Activated CD4-positive, alpha-beta T cell treated with anti-CD3 and anti-CD28 coated beads, Interleukin-2, amount 10 ng/mL, durations not matched to agents 7 days and 5 days (primary cell): ENCODE measurements at regions not wholly inside any gene's neighbourhood (a gene's known extent, or its start where the extent isn't known, plus 50 kb on each side); places are given as distances from the start of the nearest gene placed in this dataset.

Experiments
- CTCF ChIA-PET: fragments of 350-600 bp; sonication (Branson Sonifier 250); formaldehyde crosslinking; loops from one replicate; lab custom pipeline; 2021; ENCODE audit warnings: antibody characterized with exemption; lab: Charles Lee
- POLR2A ChIA-PET: fragments of 350-600 bp; sonication (Branson Sonifier 250); formaldehyde crosslinking; loops from one replicate; lab custom pipeline; 2021; ENCODE audit warnings: antibody characterized with exemption; lab: Charles Lee
- DNase-seq: peaks from one replicate; pipeline ENCODE4 v3.0.0-alpha.2; 2020
- H3K27ac Mint-ChIP-seq: one replicate; pipeline ENCODE4 v1.8.0; 2021; ENCODE audit warnings: mild to moderate bottlenecking, moderate library complexity, mixed read lengths
- H3K27me3 Mint-ChIP-seq: one replicate; pipeline ENCODE4 v1.8.0; 2021; ENCODE audit warnings: mixed read lengths
- H3K36me3 Mint-ChIP-seq: one replicate; pipeline ENCODE4 v1.8.0; 2021; ENCODE audit warnings: low read depth, mixed read lengths
- H3K4me1 Mint-ChIP-seq: one replicate; pipeline ENCODE4 v1.8.0; 2021; ENCODE audit warnings: mixed read lengths
- H3K4me3 Mint-ChIP-seq: one replicate; pipeline ENCODE4 v1.8.0; 2021; ENCODE audit warnings: mild to moderate bottlenecking, moderate library complexity, mixed read lengths
- H3K9me3 Mint-ChIP-seq: one replicate; pipeline ENCODE4 v1.8.0; 2021; ENCODE audit warnings: mixed read lengths

DNA sequence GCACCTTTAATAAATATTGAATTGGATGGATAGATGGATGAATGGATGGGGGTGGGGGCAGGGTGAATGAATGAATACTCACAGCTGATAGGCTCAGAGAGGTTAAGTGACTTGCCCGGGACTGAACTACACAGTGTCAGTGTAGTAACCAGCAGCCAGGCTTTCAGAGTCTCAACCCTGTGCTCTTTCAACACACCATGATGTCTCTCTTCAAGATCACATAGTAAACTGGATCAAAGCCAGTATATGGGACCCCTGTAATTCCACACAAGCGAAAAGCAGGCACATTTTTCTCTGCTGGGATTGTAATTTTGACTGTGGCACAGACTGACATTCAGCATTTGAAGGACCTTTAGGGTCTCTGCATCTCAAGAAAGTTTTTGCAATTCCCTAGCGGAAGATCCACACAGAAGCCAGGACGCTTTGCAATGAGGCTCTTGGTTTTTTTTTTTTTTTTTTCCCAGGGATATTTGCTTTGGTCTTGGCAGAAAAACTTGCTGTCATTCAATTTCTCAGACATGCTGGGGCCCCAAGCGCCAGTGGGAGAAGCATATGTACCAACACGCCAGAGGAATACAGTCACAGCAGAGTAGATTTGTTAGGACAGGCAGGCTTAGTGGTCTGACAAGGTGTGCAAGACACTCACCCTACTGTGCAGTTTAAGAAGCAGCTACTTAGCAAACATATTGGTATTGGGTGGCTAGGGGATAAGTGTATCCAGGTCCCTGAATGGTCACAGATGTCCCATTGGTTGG lies 213.1 kb upstream of the CAMK1G start:
- Mint-ChIP-seq H3K27ac (no peak overlapping the region), H3K27me3 (peaks cover 11% of the 10 kb centered on the region), H3K36me3 (no peaks in the 10 kb centered on the region), H3K4me3 (no peak overlapping the region), H3K9me3 (no peaks in the 10 kb centered on the region), H3K4me1 (no peaks in the 10 kb centered on the region)
- ChIA-PET POLR2A (no interaction called here), CTCF (no interaction called here)
- DNase-seq: no peak

DNA sequence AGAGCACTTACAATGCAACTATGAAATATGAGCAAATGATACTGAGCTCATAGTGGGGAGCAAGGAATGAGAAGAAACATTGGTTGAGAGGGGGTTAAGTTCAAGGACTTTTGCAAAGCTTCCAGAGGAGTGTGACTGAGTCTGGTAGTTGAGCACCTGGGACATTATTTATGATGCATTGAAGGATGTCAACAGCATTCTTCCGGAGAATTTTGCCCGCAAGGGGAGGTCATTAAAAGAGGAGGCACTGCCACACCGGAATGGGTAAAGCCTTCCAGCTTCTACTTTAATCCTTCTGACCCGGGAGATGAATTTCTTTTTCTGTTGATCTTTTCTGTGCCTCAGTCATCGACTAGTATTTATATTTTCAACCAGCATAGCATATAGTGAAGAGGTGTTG lies 208.4 kb upstream of the CAMK1G start:
- H3K4me3 Mint-ChIP-seq: no peak overlapping the region
- ChIA-PET POLR2A (no interaction called here), CTCF (interaction anchor here (0.6 kb wide), 1 partner anchor 1254 kb away, joined by 4 read pairs; no protein-coding TSS in a partner anchor)
- peaks cover 10% of the 10 kb centered on the region for H3K27me3 Mint-ChIP-seq
- no peaks in the 10 kb centered on the region for H3K36me3 Mint-ChIP-seq
- DNase-seq: no peak
- H3K27ac Mint-ChIP-seq: no peak overlapping the region
- H3K4me1 Mint-ChIP-seq: no peaks in the 10 kb centered on the region
- no peaks in the 10 kb centered on the region for H3K9me3 Mint-ChIP-seq

DNA sequence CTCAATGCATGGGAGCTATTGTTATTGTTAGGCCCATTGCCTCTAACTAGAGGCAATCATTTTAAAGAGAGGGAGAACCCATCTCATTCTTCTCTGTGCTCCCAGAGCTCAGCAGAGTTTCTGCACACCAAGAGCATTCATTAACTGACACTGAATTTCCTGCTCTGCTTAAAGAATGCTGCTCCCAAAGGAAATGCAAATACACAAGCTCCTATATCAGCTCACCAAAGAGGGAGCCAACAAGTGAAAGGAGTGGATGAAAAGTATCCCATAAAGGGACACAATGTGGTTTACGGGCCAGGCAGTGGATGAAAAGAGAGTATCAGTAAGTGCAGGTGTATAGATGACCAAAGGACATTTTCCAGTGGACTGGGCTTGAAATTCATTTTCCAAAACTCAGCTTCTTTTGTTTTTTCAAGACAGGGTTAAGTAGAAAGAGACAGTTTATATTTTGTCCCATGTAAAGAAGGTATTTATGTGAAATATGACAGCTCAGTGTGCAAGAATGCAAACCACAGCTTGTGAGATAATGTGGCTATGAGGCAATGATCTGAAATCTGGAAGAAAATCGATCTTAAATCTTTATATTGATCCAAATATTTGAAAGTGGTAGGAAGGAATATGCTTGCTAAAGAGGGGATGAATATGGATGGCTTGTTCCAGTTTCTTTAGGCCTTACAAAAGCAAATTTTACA lies 207.7 kb upstream of the CAMK1G start:
- peaks cover 15% of the 10 kb centered on the region for H3K27me3 Mint-ChIP-seq
- no peak overlapping the region for H3K4me3 Mint-ChIP-seq
- no peak overlapping the region for H3K27ac Mint-ChIP-seq
- POLR2A ChIA-PET: no interaction called here
- H3K36me3 Mint-ChIP-seq: no peaks in the 10 kb centered on the region
- H3K4me1 Mint-ChIP-seq: no peaks in the 10 kb centered on the region
- CTCF ChIA-PET: interaction anchor here (0.6 kb wide), 1 partner anchor 780 kb away, joined by 3 read pairs; no protein-coding TSS in a partner anchor
- no peaks in the 10 kb centered on the region for H3K9me3 Mint-ChIP-seq
- DNase-seq: no peak

DNA sequence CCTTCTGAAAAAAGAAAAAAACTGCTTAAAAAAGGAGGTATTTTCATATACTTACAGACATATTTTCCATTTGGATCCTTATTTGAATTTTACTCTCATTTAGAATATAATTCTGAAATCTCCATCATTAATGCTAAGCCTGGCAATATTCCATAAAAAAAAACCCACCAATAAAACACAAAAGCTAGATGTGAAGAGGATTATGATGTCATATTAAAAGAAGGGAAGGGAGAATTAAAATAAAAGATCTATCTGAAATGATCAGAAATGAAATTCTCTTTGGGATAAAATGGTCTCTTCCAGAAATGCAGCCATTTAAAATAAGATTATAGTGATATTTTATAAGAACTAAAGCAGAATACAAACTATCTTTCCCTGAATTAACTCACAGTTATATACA lies 206.7 kb upstream of the CAMK1G start:
- no peaks in the 10 kb centered on the region for H3K9me3 Mint-ChIP-seq
- POLR2A ChIA-PET: no interaction called here

DNA sequence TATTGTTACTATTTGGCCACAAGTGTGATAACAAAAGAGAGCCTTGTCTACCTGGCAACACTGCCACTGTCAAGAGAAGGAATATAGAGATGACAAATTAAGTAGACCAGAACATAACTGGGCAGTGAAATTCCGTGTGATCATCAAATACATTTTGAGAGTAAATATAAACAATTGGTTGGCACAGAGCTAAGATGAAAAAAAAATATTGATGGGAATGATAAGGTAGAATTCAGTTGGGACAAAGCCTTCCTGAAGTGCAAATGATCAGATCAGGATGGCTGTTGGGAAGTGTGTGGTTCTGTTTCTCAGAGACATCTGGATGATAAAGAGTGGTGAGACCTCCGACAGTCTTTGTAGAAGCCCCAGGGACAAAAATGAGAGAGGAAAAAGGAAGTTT lies 205.5 kb upstream of the CAMK1G start:
- peaks cover 15% of the 10 kb centered on the region for H3K27me3 Mint-ChIP-seq
- ChIA-PET POLR2A (no interaction called here), CTCF (no interaction called here)
- no peaks in the 10 kb centered on the region for H3K9me3 Mint-ChIP-seq
- no peak overlapping the region for H3K27ac Mint-ChIP-seq
- no peaks in the 10 kb centered on the region for H3K36me3 Mint-ChIP-seq
- DNase-seq: no peak
- no peaks in the 10 kb centered on the region for H3K4me1 Mint-ChIP-seq
- no peak overlapping the region for H3K4me3 Mint-ChIP-seq

More for the DNA sequence above, 206.7 kb upstream of the CAMK1G start:
- Mint-ChIP-seq H3K27me3 (peaks cover 15% of the 10 kb centered on the region), H3K36me3 (no peaks in the 10 kb centered on the region), H3K4me1 (no peaks in the 10 kb centered on the region), H3K27ac (no peak overlapping the region), H3K4me3 (no peak overlapping the region)
- DNase-seq: no peak
- CTCF ChIA-PET: interaction anchor here (0.6 kb wide), 2 partner anchors 407 to 511 kb away, joined by 3 read pairs; no protein-coding TSS in a partner anchor

DNA sequence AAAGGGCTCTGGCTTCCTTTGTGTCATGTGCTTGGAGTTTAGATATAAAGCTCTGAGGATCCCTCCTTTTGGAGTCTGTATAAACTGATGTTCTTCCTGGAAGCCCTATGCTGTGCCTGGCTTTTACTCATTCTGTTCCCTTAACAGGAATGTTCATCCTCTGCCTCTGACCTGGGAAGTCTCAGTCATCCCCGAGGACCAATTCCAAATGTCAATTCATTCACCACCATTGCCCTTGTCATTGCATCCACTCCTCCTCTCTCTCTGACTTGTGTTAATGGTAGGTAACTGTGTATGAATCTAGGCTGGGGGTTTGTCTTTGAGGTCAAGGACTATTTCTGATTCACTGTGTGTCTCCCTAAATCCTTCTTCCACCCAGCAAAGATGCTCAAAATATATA lies 204.2 kb upstream of the CAMK1G start:
- ChIA-PET POLR2A (no interaction called here), CTCF (no interaction called here)
- Mint-ChIP-seq H3K36me3 (no peaks in the 10 kb centered on the region), H3K4me1 (no peaks in the 10 kb centered on the region), H3K27ac (no peak overlapping the region), H3K9me3 (no peaks in the 10 kb centered on the region), H3K4me3 (no peak overlapping the region), H3K27me3 (peaks cover 11% of the 10 kb centered on the region)
- no peak for DNase-seq

DNA sequence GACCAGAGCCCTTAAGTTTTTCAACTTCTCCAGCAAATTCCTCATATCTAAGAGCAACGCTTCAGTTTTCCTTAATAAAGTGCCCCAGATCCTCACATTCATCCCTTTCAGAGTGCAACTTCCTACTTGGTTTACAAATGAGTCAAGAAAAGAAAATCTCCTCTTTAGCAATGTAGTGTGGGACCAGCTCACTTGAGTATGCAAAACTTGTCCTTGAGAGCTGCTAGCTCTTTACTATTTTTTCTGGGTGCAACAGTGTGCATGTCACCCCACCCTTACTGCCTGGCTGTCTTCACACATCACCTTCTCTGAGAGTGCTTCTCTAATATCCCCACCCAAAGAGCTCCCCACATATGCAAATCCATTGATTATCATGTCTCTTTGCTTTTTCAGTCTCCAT lies 203.1 kb upstream of the CAMK1G start:
- DNase-seq: no peak
- Mint-ChIP-seq H3K9me3 (no peaks in the 10 kb centered on the region), H3K4me3 (no peak overlapping the region), H3K27ac (no peak overlapping the region), H3K27me3 (peaks cover 11% of the 10 kb centered on the region), H3K4me1 (no peaks in the 10 kb centered on the region), H3K36me3 (no peaks in the 10 kb centered on the region)
- ChIA-PET POLR2A (no interaction called here), CTCF (no interaction called here)

DNA sequence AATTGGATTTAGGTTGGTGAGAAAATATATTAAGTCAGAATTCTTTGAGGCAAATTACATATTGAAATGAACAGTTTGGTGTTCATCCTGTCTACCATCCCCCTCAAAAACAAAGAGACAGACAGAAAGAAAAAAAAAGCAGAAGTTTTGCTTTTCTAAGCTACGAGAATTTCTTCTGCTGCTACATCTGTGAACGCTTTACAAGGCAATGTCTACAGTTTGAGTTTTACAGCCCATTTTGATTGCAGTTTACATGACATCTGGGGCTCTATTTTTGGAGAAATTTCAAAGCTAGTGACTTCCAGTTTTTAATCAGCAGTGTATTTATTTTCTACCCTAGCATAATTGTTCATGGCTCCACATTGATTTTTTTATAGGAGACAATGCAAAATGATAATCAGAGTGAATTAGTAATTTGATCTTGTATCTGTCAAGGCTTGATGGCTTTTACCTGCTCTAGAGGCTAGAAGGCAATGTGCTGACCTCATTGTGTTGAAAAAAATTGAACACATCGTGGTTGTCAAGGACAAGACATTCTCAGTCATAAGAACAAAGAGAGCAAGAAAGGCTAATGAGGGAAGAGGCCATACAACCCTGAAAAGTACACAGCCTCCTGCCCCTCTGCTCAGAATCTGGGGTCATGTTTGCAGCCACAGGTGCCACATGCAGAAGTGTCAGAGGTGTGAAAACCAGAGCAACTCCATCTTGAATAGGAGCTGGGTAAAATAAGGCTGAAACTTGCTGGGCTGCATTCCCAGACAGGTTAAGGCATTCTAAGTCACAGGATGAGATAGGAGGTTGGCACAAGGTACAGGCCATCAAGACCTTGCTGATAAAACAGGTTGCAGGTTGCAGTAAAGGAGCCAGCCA lies 201.0 kb upstream of the CAMK1G start:
- Mint-ChIP-seq H3K27me3 (peaks cover 4% of the 10 kb centered on the region), H3K27ac (no peak overlapping the region), H3K4me1 (no peaks in the 10 kb centered on the region), H3K4me3 (no peak overlapping the region), H3K36me3 (no peaks in the 10 kb centered on the region), H3K9me3 (no peaks in the 10 kb centered on the region)
- POLR2A ChIA-PET: no interaction called here
- CTCF ChIA-PET: interaction anchor here (1.0 kb wide), 1 partner anchor 13 kb away, joined by 6 read pairs; no protein-coding TSS in a partner anchor
- no peak for DNase-seq

DNA sequence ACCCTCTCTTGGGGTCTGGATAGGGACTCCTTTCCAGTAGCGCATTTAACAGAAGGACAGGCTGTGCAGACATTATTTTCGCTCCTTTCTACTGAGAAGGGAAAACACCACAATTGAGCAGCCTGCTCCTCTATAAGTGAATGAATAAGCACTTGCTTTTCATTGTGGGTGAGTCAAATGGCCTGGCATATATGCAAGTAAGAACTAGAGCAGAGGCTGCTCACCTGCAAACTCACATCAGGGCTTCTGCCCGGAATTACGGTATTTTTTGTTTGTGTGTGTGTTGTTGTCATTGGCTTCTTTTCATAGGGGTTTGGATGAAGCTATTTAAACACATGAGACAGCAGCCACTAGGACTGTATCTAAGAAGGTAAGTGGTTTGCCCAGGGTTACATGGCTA lies 200.1 kb upstream of the CAMK1G start:
- no peak overlapping the region for H3K27ac Mint-ChIP-seq
- no peak for DNase-seq
- H3K36me3 Mint-ChIP-seq: no peaks in the 10 kb centered on the region
- ChIA-PET CTCF (no interaction called here), POLR2A (no interaction called here)
- H3K4me1 Mint-ChIP-seq: no peaks in the 10 kb centered on the region
- no peaks in the 10 kb centered on the region for H3K9me3 Mint-ChIP-seq
- H3K4me3 Mint-ChIP-seq: no peak overlapping the region
- H3K27me3 Mint-ChIP-seq: peaks cover 4% of the 10 kb centered on the region

DNA sequence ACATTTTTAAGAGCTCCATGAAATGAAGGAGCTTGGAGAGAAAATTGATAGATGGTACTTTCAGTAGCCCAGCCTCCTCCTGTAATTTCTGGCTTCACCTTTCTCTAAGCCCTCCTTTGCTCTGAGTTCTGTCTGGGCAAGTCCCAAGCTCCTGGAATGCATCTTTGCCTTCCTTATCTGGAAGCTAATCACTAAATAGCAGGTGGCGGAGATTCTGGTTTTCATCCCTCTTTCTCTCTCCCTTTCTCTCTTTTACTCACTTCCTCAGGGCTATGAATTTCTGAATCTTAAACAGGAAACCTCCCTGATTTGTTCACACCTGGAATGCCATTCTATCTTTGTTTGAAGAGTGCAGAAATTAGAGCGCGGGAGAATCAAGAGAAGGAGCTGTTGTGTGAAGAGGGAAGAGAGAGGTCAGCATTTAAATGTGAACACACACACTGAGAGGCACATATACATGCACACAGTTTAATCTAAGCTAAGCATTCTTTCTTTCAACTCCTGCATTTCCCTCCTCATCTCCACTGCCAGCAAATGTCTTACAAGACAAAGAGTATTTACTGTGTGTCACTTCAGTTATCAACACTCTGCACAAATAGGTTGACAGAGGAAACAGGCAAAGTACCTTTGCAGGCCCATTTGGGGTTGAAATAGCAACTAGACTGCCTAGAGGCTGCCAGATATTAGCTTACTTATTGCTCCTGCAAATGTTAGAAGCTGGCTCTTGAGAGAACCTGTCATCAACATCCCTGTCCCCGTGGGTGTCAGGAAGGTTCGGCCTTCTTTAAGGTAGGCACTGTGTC lies 199.4 kb upstream of the CAMK1G start:
- POLR2A ChIA-PET: no interaction called here
- no peak overlapping the region for H3K27ac Mint-ChIP-seq
- no peaks in the 10 kb centered on the region for H3K4me1 Mint-ChIP-seq
- DNase-seq: no peak
- no peak overlapping the region for H3K4me3 Mint-ChIP-seq
- CTCF ChIA-PET: no interaction called here
- peaks cover 7% of the 10 kb centered on the region for H3K27me3 Mint-ChIP-seq
- H3K9me3 Mint-ChIP-seq: no peaks in the 10 kb centered on the region
- no peaks in the 10 kb centered on the region for H3K36me3 Mint-ChIP-seq

DNA sequence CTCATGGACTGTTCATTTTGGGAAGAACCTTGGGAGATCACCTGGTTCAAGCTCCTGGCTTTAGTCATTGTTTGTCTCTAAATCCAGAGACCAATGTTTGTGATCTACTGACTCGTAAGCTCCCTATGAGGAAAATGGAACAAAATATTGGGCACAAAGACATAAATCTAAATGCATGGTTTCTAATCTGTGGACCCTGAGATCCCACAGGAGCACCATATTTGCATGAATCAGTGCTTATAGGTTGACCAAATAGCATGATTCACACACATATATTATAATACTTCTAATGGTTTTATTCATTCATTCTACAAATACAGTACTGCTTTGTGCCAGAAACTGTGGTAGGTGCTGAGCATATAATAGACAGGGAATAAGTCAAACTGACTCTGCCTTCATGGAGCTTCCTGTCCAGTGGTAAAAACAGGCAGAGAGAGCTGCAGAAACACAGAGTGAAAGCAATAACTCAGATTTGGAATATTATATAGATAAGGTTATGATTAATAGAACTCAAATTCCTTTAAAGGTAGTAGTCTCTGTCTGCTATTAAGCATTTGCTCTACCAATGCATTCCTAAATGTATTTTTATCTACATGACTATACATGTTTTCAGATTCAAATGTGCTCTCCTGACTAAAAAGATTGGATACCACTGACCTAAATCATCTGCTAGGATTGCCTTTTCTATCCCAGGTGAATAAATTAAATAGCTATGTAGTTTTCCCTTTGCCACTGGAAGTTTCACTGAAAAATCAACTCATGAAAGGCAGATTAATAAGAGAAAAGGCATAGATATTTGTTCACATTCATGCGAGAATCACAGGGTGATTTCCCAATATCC lies 198.6 kb upstream of the CAMK1G start:
- ChIA-PET CTCF (no interaction called here), POLR2A (no interaction called here)
- Mint-ChIP-seq H3K27me3 (peaks cover 7% of the 10 kb centered on the region), H3K27ac (no peak overlapping the region), H3K4me1 (no peaks in the 10 kb centered on the region), H3K4me3 (no peak overlapping the region), H3K36me3 (no peaks in the 10 kb centered on the region), H3K9me3 (no peaks in the 10 kb centered on the region)
- no peak for DNase-seq

DNA sequence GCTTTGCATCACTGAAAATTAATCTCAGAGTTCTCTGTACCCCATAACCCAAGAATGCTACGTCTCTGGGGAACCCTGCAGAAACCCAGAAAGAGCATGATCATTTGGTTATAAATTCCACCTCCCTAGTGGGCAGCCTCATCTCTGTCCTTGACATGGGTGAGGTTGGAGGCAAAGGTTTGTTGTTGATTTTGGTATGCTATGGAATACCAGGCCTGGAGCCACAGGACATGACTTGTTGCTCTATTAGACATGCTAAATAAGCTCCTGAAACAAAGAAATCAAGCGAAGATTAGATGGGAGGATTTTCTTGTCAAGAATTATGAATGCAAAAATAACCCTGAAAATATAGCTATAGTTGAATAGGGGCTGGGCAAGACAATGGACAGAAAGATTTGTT lies 197.4 kb upstream of the CAMK1G start:
- POLR2A ChIA-PET: no interaction called here
- H3K4me3 Mint-ChIP-seq: no peak overlapping the region
- CTCF ChIA-PET: no interaction called here
- no peaks in the 10 kb centered on the region for H3K36me3 Mint-ChIP-seq
- H3K27me3 Mint-ChIP-seq: peaks cover 2% of the 10 kb centered on the region
- no peaks in the 10 kb centered on the region for H3K9me3 Mint-ChIP-seq
- no peak overlapping the region for H3K27ac Mint-ChIP-seq
- no peaks in the 10 kb centered on the region for H3K4me1 Mint-ChIP-seq
- no peak for DNase-seq
